PC-9 (cell line): ENCODE measurements at regions not wholly inside any gene's neighbourhood (a gene's known extent, or its start where the extent isn't known, plus 50 kb on each side); places are given as distances from the start of the nearest gene placed in this dataset.

Experiments used
- BruUV-seq: library from RNA; stranded (reverse); fragments of 400-500 nt; replicated peaks from 2 replicates; lab custom pipeline; 2021; lab: Mats Ljungman, UMichigan
- CTCF ChIA-PET: fragments of 300-600 bp; sonication (Branson Sonifier 250); formaldehyde crosslinking; loops from one replicate; lab custom pipeline; 2022; ENCODE audit warnings: antibody characterized with exemption; lab: Charles Lee
- POLR2A ChIA-PET: fragments of 300-600 bp; sonication (Branson Sonifier 250); formaldehyde crosslinking; loops from one replicate; lab custom pipeline; 2022; ENCODE audit warnings: antibody characterized with exemption; ENCODE audit not compliant: unreplicated experiment; lab: Charles Lee
- DNase-seq, 2 experiments: peaks; one replicate each; pipeline versions ENCODE4 v3.0.0 to v3.0.0-alpha.2; 2015 to 2022; ENCODE audit warnings: mixed read lengths in 1 of 2
- H2AFZ ChIP-seq: fragments of 200-600 bp; sonication (generic); 2 replicates; pipeline ENCODE4 v1.8.1; 2017; ENCODE audit warnings: antibody characterized with exemption
- H3F3A ChIP-seq: fragments of 200-600 bp; sonication (generic); 2 replicates; pipeline ENCODE4 v1.8.1; 2017; ENCODE audit warnings: antibody characterized with exemption, mild to moderate bottlenecking, low read depth; ENCODE audit not compliant: insufficient read depth
- H3K27ac ChIP-seq: fragments of 200-600 bp; sonication (generic); 2 replicates; pipeline ENCODE4 v1.6.1; 2016; ENCODE audit warnings: mixed run types
- H3K27me3 ChIP-seq: fragments of 200-600 bp; sonication (generic); 2 replicates; pipeline ENCODE4 v1.6.1; 2016; ENCODE audit warnings: low read depth, mixed run types; ENCODE audit not compliant: insufficient read depth
- H3K36me3 ChIP-seq: fragments of 200-600 bp; sonication (generic); 2 replicates; pipeline ENCODE4 v1.6.1; 2016; ENCODE audit warnings: low read depth, mixed run types
- H3K4me1 ChIP-seq: fragments of 200-600 bp; sonication (generic); replicated peaks from 2 replicates; pipeline ENCODE4 v1.6.1; 2016; ENCODE audit warnings: mixed run types; ENCODE audit not compliant: insufficient read depth
- H3K4me2 ChIP-seq: fragments of 200-600 bp; sonication (generic); 2 replicates; pipeline ENCODE4 v1.6.1; 2017; ENCODE audit warnings: mixed run types
- H3K4me3 ChIP-seq: fragments of 200-600 bp; sonication (generic); 2 replicates; pipeline ENCODE4 v1.6.1; 2016; ENCODE audit warnings: mixed run types
- H3K79me2 ChIP-seq: fragments of 200-600 bp; sonication (generic); 2 replicates; pipeline ENCODE4 v1.6.1; 2017; ENCODE audit warnings: low read depth, mixed run types
- H3K9me2 ChIP-seq: fragments of 200-600 bp; sonication (generic); 2 replicates; pipeline ENCODE4 v1.8.1; 2017; ENCODE audit warnings: mild to moderate bottlenecking; ENCODE audit not compliant: insufficient read depth
- H3K9me3 ChIP-seq: fragments of 200-600 bp; sonication (generic); 2 replicates; pipeline ENCODE4 v1.8.1; 2016; ENCODE audit warnings: low read depth; ENCODE audit not compliant: insufficient read depth
- H4K20me1 ChIP-seq: fragments of 200-600 bp; sonication (generic); 2 replicates; pipeline ENCODE4 v1.8.1; 2017; ENCODE audit not compliant: insufficient read depth
- CTCF ChIP-seq: fragments of 200-600 bp; sonication (generic); conservative IDR thresholded peaks from 2 replicates; pipeline ENCODE4 v1.6.1; 2017; ENCODE audit warnings: mixed run types, antibody characterized with exemption, mild to moderate bottlenecking, moderate library complexity
- EZH2 ChIP-seq: fragments of 200-600 bp; sonication (generic); IDR thresholded peaks from 2 replicates; pipeline ENCODE4 v1.8.0; 2017; ENCODE audit warnings: antibody characterized with exemption, low read depth
- intact Hi-C: fragments of 100-400 bp; cut with micrococcal nuclease; formaldehyde crosslinking; loops from one replicate; pipeline ENCODE4 v1.10.0; 2022; ENCODE audit not compliant: unreplicated experiment

GRCh38 chr18:30415903-30416302, 626.6 kb downstream of the DSC3 start:
- intact Hi-C loops, result no loop called here
- POLR2A ChIA-PET, result no interaction called here
- TF ChIP-seq EZH2, result no peak
- no peak for TF ChIP-seq CTCF

GRCh38 chr18:30409120-30409519, 633.4 kb downstream of the DSC3 start:
- ChIA-PET POLR2A (no interaction called here), CTCF (no interaction called here)
- intact Hi-C loops, result no loop called here
- H3F3A ChIP-seq, result no peaks in the 10 kb centered on the region
- no TSS peak for BruUV-seq
- no peaks in the 10 kb centered on the region for H3K9me2 ChIP-seq
- no peak overlapping the region for H2AFZ ChIP-seq
- H3K27ac ChIP-seq, result no peak overlapping the region
- no peak for DNase-seq
- no peaks in the 10 kb centered on the region for H3K27me3 ChIP-seq
- H3K79me2 ChIP-seq, result no peaks in the 10 kb centered on the region
- TF ChIP-seq CTCF (no peak), EZH2 (no peak)
- H3K4me3 ChIP-seq, result no peak overlapping the region
- H3K4me2 ChIP-seq, result no peak overlapping the region
- H3K9me3 ChIP-seq, result no peaks in the 10 kb centered on the region
- H4K20me1 ChIP-seq, result no peaks in the 10 kb centered on the region
- no peaks in the 10 kb centered on the region for H3K36me3 ChIP-seq
- no peaks in the 10 kb centered on the region for H3K4me1 ChIP-seq

More at GRCh38 chr18:30415903-30416302, 626.6 kb downstream of the DSC3 start:
- CTCF ChIA-PET, result no interaction called here
- Histone ChIP-seq H3K9me2 (no peaks in the 10 kb centered on the region), H3K9me3 (no peaks in the 10 kb centered on the region), H4K20me1 (no peaks in the 10 kb centered on the region), H3K4me1 (no peaks in the 10 kb centered on the region), H3K36me3 (no peaks in the 10 kb centered on the region), H3K27me3 (no peaks in the 10 kb centered on the region), H3K27ac (no peak overlapping the region), H3K79me2 (no peaks in the 10 kb centered on the region), H3K4me2 (no peak overlapping the region), H2AFZ (no peak overlapping the region), H3F3A (no peaks in the 10 kb centered on the region), H3K4me3 (no peak overlapping the region)
- no peak for DNase-seq
- no TSS peak for BruUV-seq

GRCh38 chr18:30406728-30407127, 635.8 kb downstream of the DSC3 start:
- intact Hi-C loops, result no loop called here
- Histone ChIP-seq H3K9me3 (no peaks in the 10 kb centered on the region), H3F3A (no peaks in the 10 kb centered on the region), H3K4me2 (no peak overlapping the region), H3K9me2 (no peaks in the 10 kb centered on the region), H3K4me1 (no peaks in the 10 kb centered on the region), H3K36me3 (no peaks in the 10 kb centered on the region), H3K79me2 (no peaks in the 10 kb centered on the region), H2AFZ (no peak overlapping the region), H3K4me3 (no peak overlapping the region), H4K20me1 (no peaks in the 10 kb centered on the region), H3K27me3 (no peaks in the 10 kb centered on the region), H3K27ac (no peak overlapping the region)
- CTCF ChIA-PET, result no interaction called here
- DNase-seq, result no peak
- TF ChIP-seq CTCF, result no peak
- TF ChIP-seq EZH2, result no peak
- no TSS peak for BruUV-seq
- POLR2A ChIA-PET, result no interaction called here
